SK-N-SH (cell line): ENCODE measurements at regions not wholly inside any gene's neighbourhood (a gene's known extent, or its start where the extent isn't known, plus 50 kb on each side); places are given as distances from the start of the nearest gene placed in this dataset.

ENCODE experiments used
- CTCF ChIA-PET: fragments of 300-600, 350-600 bp; formaldehyde crosslinking; extraction: SDS; loops from one replicate; lab custom pipeline; 2021; lab: Yijun Ruan, JAX
- POLR2A ChIA-PET: fragments of 350-600 bp; sonication (Branson Sonifier 250); formaldehyde crosslinking; extraction: SDS; loops from one replicate; lab custom pipeline; 2020; ENCODE audit warnings: antibody characterized with exemption, inconsistent platforms; lab: Yijun Ruan, JAX
- DNase-seq: peaks from one replicate; pipeline ENCODE4 v3.0.0; 2012
- H2AFZ ChIP-seq: fragments of 200-600 bp; sonication (generic); 2 replicates; pipeline ENCODE4 v1.8.1; 2016; ENCODE audit warnings: antibody characterized with exemption, mild to moderate bottlenecking, low read depth
- H3F3A ChIP-seq: fragments of 200-600 bp; sonication (generic); replicated peaks from 2 replicates; pipeline ENCODE3; 2016; ENCODE audit warnings: antibody characterized with exemption, mild to moderate bottlenecking; ENCODE audit not compliant: insufficient read depth
- H3K27ac ChIP-seq, 2 experiments: fragments of 200-500 bp in 1 of 2; fragments of 200-600 bp in 1 of 2; sonication (Bioruptor generic) in 1 of 2; sonication (generic), shearing (Covaris generic) in 1 of 2; 2 replicates each; pipeline versions ENCODE4 v1.5.1 to v1.6.1; 2014 to 2016; ENCODE audit warnings: low read depth in 2 of 2, inconsistent platforms in 1 of 2, low read length in 1 of 2, mild to moderate bottlenecking in 1 of 2, mixed read lengths in 1 of 2
- H3K27me3 ChIP-seq: fragments of 200-600 bp; sonication (generic), shearing (Covaris generic); 2 replicates; pipeline ENCODE4 v1.6.1; 2016; ENCODE audit warnings: mixed run types; ENCODE audit not compliant: insufficient read depth
- H3K36me3 ChIP-seq, 2 experiments: fragments of 200-500 bp in 1 of 2; fragments of 200-600 bp in 1 of 2; sonication (Bioruptor generic) in 1 of 2; sonication (generic) in 1 of 2; replicated peaks in 1 of 2; 2 replicates each; pipeline versions ENCODE3 to v1.5.1; 2014 to 2016; ENCODE audit warnings: low read length in 1 of 2, mild to moderate bottlenecking in 1 of 2; ENCODE audit not compliant: insufficient read depth in 2 of 2, control insufficient read depth in 1 of 2
- H3K4me1 ChIP-seq, 2 experiments: fragments of 200-500 bp in 1 of 2; fragments of 200-600 bp in 1 of 2; sonication (Bioruptor generic) in 1 of 2; sonication (generic), shearing (Covaris generic) in 1 of 2; 2 replicates each; pipeline versions ENCODE4 v1.5.1 to v1.6.1; 2014 to 2016; ENCODE audit warnings: low read depth in 1 of 2, low read length in 1 of 2, mixed run types in 1 of 2; ENCODE audit not compliant: insufficient read depth in 2 of 2, control insufficient read depth in 1 of 2
- H3K4me2 ChIP-seq: fragments of 200-600 bp; sonication (generic), shearing (Covaris generic); 2 replicates; pipeline ENCODE4 v1.6.1; 2017; ENCODE audit warnings: mixed run types
- H3K4me3 ChIP-seq, 2 experiments: fragments of 200-500 bp in 1 of 2; fragments of 200-600 bp in 1 of 2; sonication (Bioruptor generic) in 1 of 2; sonication (generic), shearing (Covaris generic) in 1 of 2; 2 replicates each; pipeline versions ENCODE4 v1.5.1 to v1.8.1; 2014 to 2016; ENCODE audit warnings: low read depth in 2 of 2, inconsistent platforms in 1 of 2, low read length in 1 of 2, mild to moderate bottlenecking in 1 of 2, mixed read lengths in 1 of 2, moderate library complexity in 1 of 2
- H3K79me2 ChIP-seq: fragments of 200-600 bp; sonication (generic); 2 replicates; pipeline ENCODE4 v1.8.1; 2017; ENCODE audit warnings: mild to moderate bottlenecking; ENCODE audit not compliant: insufficient read depth
- H3K9ac ChIP-seq: fragments of 200-600 bp; sonication (generic); 2 replicates; pipeline ENCODE4 v1.6.1; 2017; ENCODE audit warnings: mixed run types
- H3K9me2 ChIP-seq: fragments of 200-600 bp; sonication (generic); 2 replicates; pipeline ENCODE4 v1.6.1; 2017; ENCODE audit warnings: mixed run types
- H3K9me3 ChIP-seq: fragments of 200-600 bp; sonication (generic); 2 replicates; pipeline ENCODE4 v1.6.1; 2017; ENCODE audit warnings: mixed run types, mild to moderate bottlenecking, moderate library complexity
- H4K20me1 ChIP-seq: fragments of 200-600 bp; sonication (generic); 2 replicates; pipeline ENCODE4 v1.6.1; 2017; ENCODE audit warnings: mild to moderate bottlenecking, mixed run types; ENCODE audit not compliant: insufficient read depth
- CHD2 ChIP-seq: fragments of 150-350 bp; IDR thresholded peaks from 2 replicates; pipeline ENCODE4 v1.6.1; 2018; ENCODE audit warnings: low read length; ENCODE audit not compliant: partially characterized antibody
- EP300 ChIP-seq, 2 experiments: IDR thresholded peaks; 2 replicates each; pipeline versions ENCODE4 v1.4.0 to v1.6.1; 2012; ENCODE audit warnings: borderline replicate concordance in 1 of 2, low read depth in 1 of 2, low read length in 1 of 2
- EZH2phosphoT487 ChIP-seq: fragments of 200-600 bp; sonication (generic); IDR thresholded peaks from 2 replicates; pipeline ENCODE4 v1.6.1; 2017; ENCODE audit warnings: low read depth, mixed run types, mild to moderate bottlenecking, antibody characterized with exemption, moderate library complexity, borderline replicate concordance
- FOSL2 ChIP-seq: IDR thresholded peaks from 2 replicates; pipeline ENCODE4 v1.4.0; 2012; ENCODE audit warnings: low read depth, mild to moderate bottlenecking, moderate library complexity, borderline replicate concordance
- FOXJ3 ChIP-seq: sonication (generic); formaldehyde crosslinking; IDR thresholded peaks from 2 replicates; pipeline ENCODE4 v1.5.1; 2020; ENCODE audit warnings: mild to moderate bottlenecking, missing genetic modification reagents
- JUND ChIP-seq: IDR thresholded peaks from 2 replicates; pipeline ENCODE4 v1.4.0; 2012
- MEF2A ChIP-seq: IDR thresholded peaks from 2 replicates; pipeline ENCODE4 v1.4.0; 2012; ENCODE audit warnings: low read depth, borderline replicate concordance
- NFIC ChIP-seq: IDR thresholded peaks from 2 replicates; pipeline ENCODE4 v1.4.0; 2012; ENCODE audit warnings: borderline replicate concordance
- POLR2AphosphoS5 ChIP-seq: IDR thresholded peaks from 2 replicates; pipeline ENCODE4 v1.6.1; 2012; ENCODE audit warnings: low read depth, low read length
- RAD21 ChIP-seq: IDR thresholded peaks from 2 replicates; pipeline ENCODE4 v1.6.1; 2012; ENCODE audit warnings: mild to moderate bottlenecking, low read length
- RCOR1 ChIP-seq: fragments of 150-350 bp; IDR thresholded peaks from 2 replicates; pipeline ENCODE4 v1.6.1; 2017; ENCODE audit warnings: antibody characterized with exemption, low read length
- RFX5 ChIP-seq: IDR thresholded peaks from 2 replicates; pipeline ENCODE4 v1.6.1; 2012; ENCODE audit warnings: mild to moderate bottlenecking, improper control_type of control experiment, low read length
- RXRA ChIP-seq: IDR thresholded peaks from 2 replicates; pipeline ENCODE4 v1.4.0; 2012; ENCODE audit warnings: low read depth, mild to moderate bottlenecking, borderline replicate concordance
- SIN3A ChIP-seq: IDR thresholded peaks from 2 replicates; pipeline ENCODE4 v1.6.1; 2012; ENCODE audit warnings: low read depth, mild to moderate bottlenecking, low read length, moderate library complexity, borderline replicate concordance
- TEAD4 ChIP-seq: IDR thresholded peaks from 2 replicates; pipeline ENCODE4 v1.4.0; 2012; ENCODE audit warnings: mild to moderate bottlenecking, borderline replicate concordance; ENCODE audit not compliant: insufficient read depth
- WGBS: methylation state at CpG from one replicate; pipeline ENCODE4 v1.1.6; 2017; ENCODE audit warnings: low lambda C conversion rate; 5-methylcytosine and 5-hydroxymethylcytosine counted together
- TF ChIP-seq, protein P1 (sequence below): IDR thresholded peaks from 2 replicates; pipeline ENCODE4 v1.4.0; 2012; ENCODE audit warnings: low read depth
- TF ChIP-seq, protein P2 (sequence below): IDR thresholded peaks from 2 replicates; pipeline ENCODE4 v1.6.1; 2012; ENCODE audit warnings: mild to moderate bottlenecking, low read depth, low read length, moderate library complexity
- TF ChIP-seq, protein P3 (sequence below): fragments of 200-600 bp; sonication (generic); IDR thresholded peaks from 2 replicates; pipeline ENCODE4 v1.6.1; 2017; ENCODE audit warnings: antibody characterized with exemption, mild to moderate bottlenecking, moderate library complexity

DNA sequence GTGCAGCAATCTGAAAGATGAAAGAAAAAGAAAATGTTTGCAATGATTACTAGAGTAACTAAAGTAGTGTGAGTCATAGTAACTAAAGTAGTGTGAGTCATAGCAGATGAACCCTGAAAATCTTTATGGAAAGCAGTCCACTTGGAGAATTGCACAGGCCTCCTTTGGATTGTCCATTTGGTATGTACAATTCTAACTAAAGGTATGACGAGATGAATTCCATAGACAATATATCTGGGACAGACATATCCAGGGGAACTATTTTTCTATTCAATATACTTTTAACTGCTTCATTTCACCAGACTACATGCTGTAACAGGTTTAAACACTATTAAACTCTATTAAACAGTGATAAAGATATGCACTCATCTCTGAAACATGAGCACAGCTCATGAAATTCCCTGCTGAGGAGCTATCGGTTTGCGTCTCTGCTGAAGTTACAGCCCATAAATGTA, 798.7 kb downstream of the PCDH7 start:
- 60% methylated on average over 3 of the region's 3 CpGs for WGBS
- Histone ChIP-seq H3F3A (no peaks in the 10 kb centered on the region), H3K4me1 (no peaks in the 10 kb centered on the region), H4K20me1 (no peaks in the 10 kb centered on the region), H3K4me3 (no peak overlapping the region), H3K36me3 (no peaks in the 10 kb centered on the region), H3K9me2 (no peaks in the 10 kb centered on the region), H3K9me3 (no peaks in the 10 kb centered on the region), H3K27me3 (no peaks in the 10 kb centered on the region), H3K27ac (no peak overlapping the region), H3K79me2 (no peaks in the 10 kb centered on the region), H3K9ac (no peak overlapping the region), H2AFZ (no peak overlapping the region), H3K4me2 (no peak overlapping the region)
- CTCF ChIA-PET, result no interaction called here
- POLR2A ChIA-PET, result no interaction called here
- no peak for DNase-seq
- TF ChIP-seq RAD21 (no peak), FOXJ3 (no peak), RFX5 (no peak), RCOR1 (no peak), TEAD4 (no peak), POLR2AphosphoS5 (no peak), EP300 (IDR thresholded peaks at IDR 0.05; ENCODE audit: borderline replicate concordance in 1 of 2, low read depth in 1 of 2, low read length in 1 of 2) (no peak), CHD2 (no peak), NFIC (no peak)
- TF ChIP-seq, protein P1, sequence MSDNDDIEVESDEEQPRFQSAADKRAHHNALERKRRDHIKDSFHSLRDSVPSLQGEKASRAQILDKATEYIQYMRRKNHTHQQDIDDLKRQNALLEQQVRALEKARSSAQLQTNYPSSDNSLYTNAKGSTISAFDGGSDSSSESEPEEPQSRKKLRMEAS, result no peak
- TF ChIP-seq, protein P2, sequence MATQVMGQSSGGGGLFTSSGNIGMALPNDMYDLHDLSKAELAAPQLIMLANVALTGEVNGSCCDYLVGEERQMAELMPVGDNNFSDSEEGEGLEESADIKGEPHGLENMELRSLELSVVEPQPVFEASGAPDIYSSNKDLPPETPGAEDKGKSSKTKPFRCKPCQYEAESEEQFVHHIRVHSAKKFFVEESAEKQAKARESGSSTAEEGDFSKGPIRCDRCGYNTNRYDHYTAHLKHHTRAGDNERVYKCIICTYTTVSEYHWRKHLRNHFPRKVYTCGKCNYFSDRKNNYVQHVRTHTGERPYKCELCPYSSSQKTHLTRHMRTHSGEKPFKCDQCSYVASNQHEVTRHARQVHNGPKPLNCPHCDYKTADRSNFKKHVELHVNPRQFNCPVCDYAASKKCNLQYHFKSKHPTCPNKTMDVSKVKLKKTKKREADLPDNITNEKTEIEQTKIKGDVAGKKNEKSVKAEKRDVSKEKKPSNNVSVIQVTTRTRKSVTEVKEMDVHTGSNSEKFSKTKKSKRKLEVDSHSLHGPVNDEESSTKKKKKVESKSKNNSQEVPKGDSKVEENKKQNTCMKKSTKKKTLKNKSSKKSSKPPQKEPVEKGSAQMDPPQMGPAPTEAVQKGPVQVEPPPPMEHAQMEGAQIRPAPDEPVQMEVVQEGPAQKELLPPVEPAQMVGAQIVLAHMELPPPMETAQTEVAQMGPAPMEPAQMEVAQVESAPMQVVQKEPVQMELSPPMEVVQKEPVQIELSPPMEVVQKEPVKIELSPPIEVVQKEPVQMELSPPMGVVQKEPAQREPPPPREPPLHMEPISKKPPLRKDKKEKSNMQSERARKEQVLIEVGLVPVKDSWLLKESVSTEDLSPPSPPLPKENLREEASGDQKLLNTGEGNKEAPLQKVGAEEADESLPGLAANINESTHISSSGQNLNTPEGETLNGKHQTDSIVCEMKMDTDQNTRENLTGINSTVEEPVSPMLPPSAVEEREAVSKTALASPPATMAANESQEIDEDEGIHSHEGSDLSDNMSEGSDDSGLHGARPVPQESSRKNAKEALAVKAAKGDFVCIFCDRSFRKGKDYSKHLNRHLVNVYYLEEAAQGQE, result no peak

DNA sequence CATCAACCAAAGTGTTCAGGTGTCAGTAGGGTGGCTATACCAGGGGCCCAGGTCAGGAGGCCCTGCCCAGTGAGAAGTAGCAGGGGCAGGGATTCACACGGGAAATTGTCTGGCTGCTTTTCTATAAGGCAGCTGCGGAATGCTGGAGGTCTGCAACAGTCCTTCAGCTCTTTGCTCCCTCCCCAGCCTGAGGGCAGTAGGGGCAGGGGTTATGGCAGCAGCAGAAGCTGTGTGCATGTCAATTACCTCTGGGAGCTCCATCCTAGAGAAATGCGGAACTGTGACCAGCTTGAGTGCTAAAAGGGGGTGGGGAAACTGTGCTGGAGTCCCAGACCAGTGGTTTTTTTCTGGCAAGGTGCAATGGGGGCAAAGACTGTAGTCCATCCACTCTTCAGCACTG, 810.4 kb downstream of the PCDH7 start:
- Histone ChIP-seq H3K36me3 (no peaks in the 10 kb centered on the region), H3K9me3 (no peaks in the 10 kb centered on the region), H3K27ac (no peak overlapping the region), H3K4me1 (no peaks in the 10 kb centered on the region), H3K9ac (no peak overlapping the region), H3F3A (no peaks in the 10 kb centered on the region), H3K9me2 (no peaks in the 10 kb centered on the region), H3K27me3 (no peaks in the 10 kb centered on the region), H3K4me3 (no peak overlapping the region), H3K79me2 (no peaks in the 10 kb centered on the region), H2AFZ (no peak overlapping the region), H4K20me1 (no peaks in the 10 kb centered on the region), H3K4me2 (no peak overlapping the region)
- no peak for DNase-seq
- 0% methylated on average over 1 of the region's 3 CpGs for WGBS
- CTCF ChIA-PET, result no interaction called here
- TF ChIP-seq MEF2A, result no peak
- no peak for TF ChIP-seq EZH2phosphoT487
- TF ChIP-seq CHD2, result no peak
- no peak for TF ChIP-seq SIN3A
- TF ChIP-seq RCOR1, result no peak
- no peak for TF ChIP-seq FOSL2
- TF ChIP-seq RAD21, result no peak
- no peak for TF ChIP-seq JUND
- no peak for TF ChIP-seq EP300 (IDR thresholded peaks at IDR 0.05; ENCODE audit: borderline replicate concordance in 1 of 2, low read depth in 1 of 2, low read length in 1 of 2)
- TF ChIP-seq, protein P3, sequence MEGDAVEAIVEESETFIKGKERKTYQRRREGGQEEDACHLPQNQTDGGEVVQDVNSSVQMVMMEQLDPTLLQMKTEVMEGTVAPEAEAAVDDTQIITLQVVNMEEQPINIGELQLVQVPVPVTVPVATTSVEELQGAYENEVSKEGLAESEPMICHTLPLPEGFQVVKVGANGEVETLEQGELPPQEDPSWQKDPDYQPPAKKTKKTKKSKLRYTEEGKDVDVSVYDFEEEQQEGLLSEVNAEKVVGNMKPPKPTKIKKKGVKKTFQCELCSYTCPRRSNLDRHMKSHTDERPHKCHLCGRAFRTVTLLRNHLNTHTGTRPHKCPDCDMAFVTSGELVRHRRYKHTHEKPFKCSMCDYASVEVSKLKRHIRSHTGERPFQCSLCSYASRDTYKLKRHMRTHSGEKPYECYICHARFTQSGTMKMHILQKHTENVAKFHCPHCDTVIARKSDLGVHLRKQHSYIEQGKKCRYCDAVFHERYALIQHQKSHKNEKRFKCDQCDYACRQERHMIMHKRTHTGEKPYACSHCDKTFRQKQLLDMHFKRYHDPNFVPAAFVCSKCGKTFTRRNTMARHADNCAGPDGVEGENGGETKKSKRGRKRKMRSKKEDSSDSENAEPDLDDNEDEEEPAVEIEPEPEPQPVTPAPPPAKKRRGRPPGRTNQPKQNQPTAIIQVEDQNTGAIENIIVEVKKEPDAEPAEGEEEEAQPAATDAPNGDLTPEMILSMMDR, result no peak
- TF ChIP-seq RXRA, result no peak
- POLR2A ChIA-PET, result no interaction called here
